Ovary (tissue), 3 donors: ENCODE measurements at regions not wholly inside any gene's neighbourhood (a gene's known extent, or its start where the extent isn't known, plus 50 kb on each side); places are given as distances from the start of the nearest gene placed in this dataset.

ENCODE experiments used
- EP300 ChIP-seq: sonication (generic); formaldehyde crosslinking; IDR thresholded peaks from one replicate; pipeline ENCODE4 v1.6.1; 2017; ENCODE audit warnings: antibody characterized with exemption
- POLR2A ChIP-seq: fragments of 450-650 bp; IDR thresholded peaks from one replicate; pipeline ENCODE4 v1.6.1; 2017; ENCODE audit warnings: antibody characterized with exemption, mild to moderate bottlenecking, moderate library complexity
- TF ChIP-seq, protein P1 (sequence below), 3 donors: fragments of 450-650 bp in 2 of 3; fragments of 200-600 bp in 1 of 3; IDR thresholded peaks; one replicate each; pipeline versions ENCODE4 v1.5.1 to v1.8.0; 2016 to 2022; ENCODE audit warnings: antibody characterized with exemption in 3 of 3, mild to moderate bottlenecking in 1 of 3
- donor health status: DM: no; HTN: no; CAD: no.

DNA sequence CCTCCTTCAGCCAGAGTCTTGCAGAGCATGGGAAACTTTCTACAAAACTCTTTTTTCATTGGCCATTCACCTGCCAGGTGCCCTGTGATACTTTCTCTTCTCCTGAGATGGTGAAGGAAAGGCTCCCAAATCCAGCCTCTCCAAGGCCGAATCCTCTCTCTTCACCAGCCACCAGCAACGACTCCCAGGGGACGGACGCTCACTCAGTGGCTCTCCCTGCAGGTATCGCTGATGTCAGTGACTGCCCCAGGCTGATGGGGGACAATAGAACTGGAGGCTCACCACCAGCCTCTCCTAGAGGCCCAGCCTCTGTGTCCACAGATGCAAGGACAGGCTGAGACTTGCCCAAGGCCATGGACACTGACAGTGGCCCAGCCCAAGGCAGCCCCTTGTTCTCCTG, 204.1 kb downstream of the BCL11B start:
- no peak for TF ChIP-seq EP300
- no peak for TF ChIP-seq POLR2A
- TF ChIP-seq, protein P1, sequence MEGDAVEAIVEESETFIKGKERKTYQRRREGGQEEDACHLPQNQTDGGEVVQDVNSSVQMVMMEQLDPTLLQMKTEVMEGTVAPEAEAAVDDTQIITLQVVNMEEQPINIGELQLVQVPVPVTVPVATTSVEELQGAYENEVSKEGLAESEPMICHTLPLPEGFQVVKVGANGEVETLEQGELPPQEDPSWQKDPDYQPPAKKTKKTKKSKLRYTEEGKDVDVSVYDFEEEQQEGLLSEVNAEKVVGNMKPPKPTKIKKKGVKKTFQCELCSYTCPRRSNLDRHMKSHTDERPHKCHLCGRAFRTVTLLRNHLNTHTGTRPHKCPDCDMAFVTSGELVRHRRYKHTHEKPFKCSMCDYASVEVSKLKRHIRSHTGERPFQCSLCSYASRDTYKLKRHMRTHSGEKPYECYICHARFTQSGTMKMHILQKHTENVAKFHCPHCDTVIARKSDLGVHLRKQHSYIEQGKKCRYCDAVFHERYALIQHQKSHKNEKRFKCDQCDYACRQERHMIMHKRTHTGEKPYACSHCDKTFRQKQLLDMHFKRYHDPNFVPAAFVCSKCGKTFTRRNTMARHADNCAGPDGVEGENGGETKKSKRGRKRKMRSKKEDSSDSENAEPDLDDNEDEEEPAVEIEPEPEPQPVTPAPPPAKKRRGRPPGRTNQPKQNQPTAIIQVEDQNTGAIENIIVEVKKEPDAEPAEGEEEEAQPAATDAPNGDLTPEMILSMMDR (IDR thresholded peaks at IDR 0.05): no peak
